ENCODE measurements at regions not wholly inside any gene's neighbourhood (a gene's known extent, or its start where the extent isn't known, plus 50 kb on each side); places are given as distances from the start of the nearest gene placed in this dataset.

GRCh38 chr18:38459131-38459994 is 893.8 kb upstream of the CELF4 start:
- DNase-seq, result peak; percentile 81

- DNase-seq, result no peak
Observed at GRCh38 chr18:38458698-38459097, 893.1 kb upstream of the CELF4 start.

- no peak for DNase-seq
Observed at GRCh38 chr18:38456253-38456652, 890.7 kb upstream of the CELF4 start.

- no peak for DNase-seq
Observed at GRCh38 chr18:38454764-38455469, 889.3 kb upstream of the CELF4 start.

GRCh38 chr18:38453880-38454279 is 888.3 kb upstream of the CELF4 start:
- DNase-seq, result no peak

- DNase-seq, result no peak
Observed at GRCh38 chr18:38450876-38451275, 885.3 kb upstream of the CELF4 start.

- no peak for DNase-seq
Observed at GRCh38 chr18:38445804-38446145, 880.2 kb upstream of the CELF4 start.

GRCh38 chr18:38444971-38445803 is 879.6 kb upstream of the CELF4 start:
- no peak for DNase-seq

- DNase-seq, result no peak
Observed at GRCh38 chr18:38427736-38428135, 862.1 kb upstream of the CELF4 start.

- no peak for DNase-seq
Observed at GRCh38 chr18:38427234-38427633, 861.6 kb upstream of the CELF4 start.

GRCh38 chr18:38421872-38422615 is 856.4 kb upstream of the CELF4 start:
- DNase-seq, result no peak

GRCh38 chr18:38421021-38421420 is 855.4 kb upstream of the CELF4 start:
- DNase-seq, result no peak

GRCh38 chr18:38420611-38421010 is 855.0 kb upstream of the CELF4 start:
- DNase-seq, result no peak

GRCh38 chr18:38415811-38416210 is 850.2 kb upstream of the CELF4 start:
- no peak for DNase-seq

GRCh38 chr18:38413193-38413592 is 847.6 kb upstream of the CELF4 start:
- no peak for DNase-seq

- no peak for DNase-seq
Observed at GRCh38 chr18:38406607-38407006, 841.0 kb upstream of the CELF4 start.

- no peak for DNase-seq
Observed at GRCh38 chr18:38402509-38402908, 836.9 kb upstream of the CELF4 start.

- no peak for DNase-seq
Observed at GRCh38 chr18:38397094-38397493, 831.5 kb upstream of the CELF4 start.

GRCh38 chr18:38386146-38386545 is 820.5 kb upstream of the CELF4 start:
- no peak for DNase-seq

- DNase-seq, result no peak
Observed at GRCh38 chr18:38369772-38370690, 804.4 kb upstream of the CELF4 start.

- no peak for DNase-seq
Observed at GRCh38 chr18:38368886-38369285, 803.3 kb upstream of the CELF4 start.

- DNase-seq, result no peak
Observed at GRCh38 chr18:38368246-38368645, 802.6 kb upstream of the CELF4 start.

Measured in femur (tissue), 1 donor.